Left ventricle myocardium inferior (tissue), 1 donor: ENCODE measurements at regions not wholly inside any gene's neighbourhood (a gene's known extent, or its start where the extent isn't known, plus 50 kb on each side); places are given as distances from the start of the nearest gene placed in this dataset.

Source experiments
- DNase-seq: peaks from one replicate; pipeline ENCODE4 v3.0.0-alpha.2; 2020
- H3K27ac ChIP-seq: fragments of 200-600 bp; replicated peaks from 2 replicates; pipeline ENCODE4 v1.8.0; 2021
- H3K27me3 ChIP-seq: fragments of 200-600 bp; 2 replicates; pipeline ENCODE4 v1.8.0; 2021; ENCODE audit warnings: low read depth
- H3K36me3 ChIP-seq: fragments of 200-600 bp; 2 replicates; pipeline ENCODE4 v1.8.0; 2021
- H3K4me1 ChIP-seq: fragments of 200-600 bp; 2 replicates; pipeline ENCODE4 v1.8.0; 2021
- H3K4me3 ChIP-seq: fragments of 200-600 bp; 2 replicates; pipeline ENCODE4 v1.8.0; 2021; ENCODE audit warnings: mild to moderate bottlenecking, moderate library complexity
- H3K9me3 ChIP-seq: fragments of 200-600 bp; replicated peaks from 2 replicates; pipeline ENCODE4 v1.8.0; 2021
- intact Hi-C: fragments of 100-400 bp; cut with micrococcal nuclease; formaldehyde crosslinking; loops from one replicate; pipeline ENCODE4 v1.11.0; 2022
- TF ChIP-seq, protein P1 (sequence below): fragments of 200-600 bp; IDR thresholded peaks from 2 replicates; pipeline ENCODE4 v1.8.0; 2021; ENCODE audit warnings: antibody characterized with exemption, mild to moderate bottlenecking, borderline replicate concordance
- donor health status: DM: no; HTN: yes; CAD: no; lungs with severe emphysema.

GRCh38 chr4:152207378-152207720 is 328.5 kb downstream of the FBXW7 start:
- Histone ChIP-seq H3K9me3 (no peaks in the 10 kb centered on the region), H3K4me1 (peaks cover 21% of the 10 kb centered on the region), H3K27ac (no peak overlapping the region), H3K36me3 (no peaks in the 10 kb centered on the region), H3K4me3 (no peak overlapping the region), H3K27me3 (no peaks in the 10 kb centered on the region)
- intact Hi-C loops, result no loop called here
- TF ChIP-seq, protein P1, sequence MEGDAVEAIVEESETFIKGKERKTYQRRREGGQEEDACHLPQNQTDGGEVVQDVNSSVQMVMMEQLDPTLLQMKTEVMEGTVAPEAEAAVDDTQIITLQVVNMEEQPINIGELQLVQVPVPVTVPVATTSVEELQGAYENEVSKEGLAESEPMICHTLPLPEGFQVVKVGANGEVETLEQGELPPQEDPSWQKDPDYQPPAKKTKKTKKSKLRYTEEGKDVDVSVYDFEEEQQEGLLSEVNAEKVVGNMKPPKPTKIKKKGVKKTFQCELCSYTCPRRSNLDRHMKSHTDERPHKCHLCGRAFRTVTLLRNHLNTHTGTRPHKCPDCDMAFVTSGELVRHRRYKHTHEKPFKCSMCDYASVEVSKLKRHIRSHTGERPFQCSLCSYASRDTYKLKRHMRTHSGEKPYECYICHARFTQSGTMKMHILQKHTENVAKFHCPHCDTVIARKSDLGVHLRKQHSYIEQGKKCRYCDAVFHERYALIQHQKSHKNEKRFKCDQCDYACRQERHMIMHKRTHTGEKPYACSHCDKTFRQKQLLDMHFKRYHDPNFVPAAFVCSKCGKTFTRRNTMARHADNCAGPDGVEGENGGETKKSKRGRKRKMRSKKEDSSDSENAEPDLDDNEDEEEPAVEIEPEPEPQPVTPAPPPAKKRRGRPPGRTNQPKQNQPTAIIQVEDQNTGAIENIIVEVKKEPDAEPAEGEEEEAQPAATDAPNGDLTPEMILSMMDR, result no peak
- no peak for DNase-seq

- Histone ChIP-seq H3K9me3 (no peaks in the 10 kb centered on the region), H3K36me3 (no peaks in the 10 kb centered on the region), H3K4me1 (peaks cover 21% of the 10 kb centered on the region), H3K27me3 (no peaks in the 10 kb centered on the region), H3K27ac (no peak overlapping the region), H3K4me3 (peak overlapping the region; percentile 19)
- DNase-seq, result no peak
- intact Hi-C loops, result no loop called here
- TF ChIP-seq, protein P1, result no peak
These were observed 329.1 kb downstream of the FBXW7 start for GRCh38 chr4:152206646-152207377.

- Histone ChIP-seq H3K36me3 (no peaks in the 10 kb centered on the region), H3K27me3 (no peaks in the 10 kb centered on the region), H3K4me1 (peaks cover 21% of the 10 kb centered on the region), H3K27ac (no peak overlapping the region), H3K9me3 (no peaks in the 10 kb centered on the region), H3K4me3 (peak overlapping the region; percentile 19)
- no peak for DNase-seq
- intact Hi-C loops, result no loop called here
- TF ChIP-seq, protein P1, result no peak
These were observed 329.7 kb downstream of the FBXW7 start for GRCh38 chr4:152206185-152206584.

- intact Hi-C loops, result no loop called here
- Histone ChIP-seq H3K4me3 (no peak overlapping the region), H3K9me3 (no peaks in the 10 kb centered on the region), H3K27me3 (no peaks in the 10 kb centered on the region), H3K4me1 (peaks cover 23% of the 10 kb centered on the region), H3K27ac (no peak overlapping the region), H3K36me3 (no peaks in the 10 kb centered on the region)
- no peak for DNase-seq
- TF ChIP-seq, protein P1, result no peak
These were observed 333.5 kb downstream of the FBXW7 start for GRCh38 chr4:152202415-152202814.

DNA sequence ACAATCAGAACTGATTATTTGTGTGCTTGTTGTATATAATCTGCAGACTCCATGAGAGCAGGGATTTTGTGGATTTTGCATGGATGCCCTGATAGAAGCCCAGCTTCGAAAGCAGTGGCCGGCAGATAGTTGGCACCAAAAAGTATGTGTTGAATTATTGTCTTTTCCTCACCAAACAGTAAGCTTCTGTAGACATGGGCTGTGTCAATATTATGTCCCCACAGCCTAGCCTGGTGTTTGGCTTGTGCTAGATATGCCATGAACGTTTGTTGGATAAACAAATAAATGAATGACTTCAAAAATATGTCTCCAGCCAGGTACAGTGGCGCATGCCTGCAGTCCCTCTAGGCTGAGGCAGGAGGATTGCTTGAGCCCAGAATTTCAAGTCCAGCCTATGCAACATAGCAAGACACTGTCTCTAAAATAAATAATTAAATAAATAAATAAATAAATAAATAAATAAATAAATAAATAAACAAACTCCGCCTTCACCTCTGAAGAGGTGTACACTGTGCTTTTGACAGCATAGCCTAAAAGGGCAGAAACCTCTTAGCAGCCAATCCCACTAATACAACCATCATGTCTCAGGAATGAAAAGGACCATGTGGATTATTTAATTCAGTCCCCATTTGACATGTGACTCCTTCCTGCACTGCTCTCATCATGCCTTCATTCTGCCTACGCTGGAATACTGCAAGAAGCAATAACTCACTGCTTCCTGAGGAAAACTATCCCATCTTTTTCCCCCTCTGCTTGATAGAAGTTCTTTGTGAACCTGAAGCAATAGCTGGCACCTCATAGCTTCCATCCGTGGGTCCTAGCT is 335.2 kb downstream of the FBXW7 start:
- Histone ChIP-seq H3K4me3 (no peak overlapping the region), H3K27ac (no peak overlapping the region), H3K4me1 (peaks cover 17% of the 10 kb centered on the region), H3K36me3 (no peaks in the 10 kb centered on the region), H3K9me3 (no peaks in the 10 kb centered on the region), H3K27me3 (no peaks in the 10 kb centered on the region)
- intact Hi-C loops, result no loop called here
- no peak for DNase-seq
- TF ChIP-seq, protein P1, result no peak
